Loucy (cell line): ENCODE measurements at regions not wholly inside any gene's neighbourhood (a gene's known extent, or its start where the extent isn't known, plus 50 kb on each side); places are given as distances from the start of the nearest gene placed in this dataset.

Source experiments
- CTCF ChIP-seq: fragments of 200-600 bp; sonication (generic); conservative IDR thresholded peaks from 2 replicates; pipeline ENCODE4 v1.5.1; 2014; ENCODE audit warnings: mild to moderate bottlenecking, antibody characterized with exemption, low read length
- EZH2phosphoT487 ChIP-seq: fragments of 200-600 bp; IDR thresholded peaks from 2 replicates; pipeline ENCODE4 v1.6.1; 2018; ENCODE audit warnings: antibody characterized with exemption, mild to moderate bottlenecking, moderate library complexity, borderline replicate concordance

GRCh38 chr12:91732086-91732485 lies 413.6 kb downstream of the BTG1 start:
- TF ChIP-seq CTCF (no peak), EZH2phosphoT487 (no peak)
